Type B pancreatic cell (in vitro differentiated cells): ENCODE measurements at regions not wholly inside any gene's neighbourhood (a gene's known extent, or its start where the extent isn't known, plus 50 kb on each side); places are given as distances from the start of the nearest gene placed in this dataset.
A peak's percentile ranks its signal among the peaks of the same experiment; 100 is the strongest.

ENCODE experiments used
- DNase-seq: peaks from one replicate; pipeline ENCODE4 v3.0.0; 2021; ENCODE audit warnings: mixed read lengths; ENCODE audit not compliant: unreplicated experiment; ENCODE audit errors: extremely low spot score
- H3K27ac Mint-ChIP-seq: 2 replicates; pipeline ENCODE4 v1.8.0; 2021; ENCODE audit warnings: mild to moderate bottlenecking, mixed read lengths
- H3K27me3 Mint-ChIP-seq: 2 replicates; pipeline ENCODE4 v1.8.0; 2021; ENCODE audit warnings: mixed read lengths
- H3K36me3 Mint-ChIP-seq: 2 replicates; pipeline ENCODE4 v1.8.0; 2021; ENCODE audit warnings: mixed read lengths
- H3K4me1 Mint-ChIP-seq: one replicate; pipeline ENCODE4 v1.8.0; 2021; ENCODE audit warnings: mixed read lengths; ENCODE audit not compliant: unreplicated experiment
- H3K4me3 Mint-ChIP-seq: 2 replicates; pipeline ENCODE4 v1.8.0; 2021; ENCODE audit warnings: mild to moderate bottlenecking, mixed read lengths
- H3K9me3 Mint-ChIP-seq: 2 replicates; pipeline ENCODE4 v1.8.0; 2021; ENCODE audit warnings: mixed read lengths
- CTCF ChIP-seq: fragments of 200-600 bp; sonication (generic); conservative IDR thresholded peaks from 2 replicates; pipeline ENCODE4 v1.5.0; 2021; ENCODE audit warnings: antibody characterized with exemption, mild to moderate bottlenecking

- H3K27ac Mint-ChIP-seq = no peak overlapping the region
Measured at GRCh38 chr10:4214908-4215307, 429.9 kb upstream of the KLF6 start.

GRCh38 chr10:4213441-4213840 is 428.4 kb upstream of the KLF6 start:
- peaks cover 10% of the 10 kb centered on the region for H3K9me3 Mint-ChIP-seq
- H3K27me3 Mint-ChIP-seq = no peaks in the 10 kb centered on the region
- no peak for DNase-seq
- no peak overlapping the region for H3K4me3 Mint-ChIP-seq
- no peaks in the 10 kb centered on the region for H3K36me3 Mint-ChIP-seq
- no peak for TF ChIP-seq CTCF
- peaks cover 15% of the 10 kb centered on the region for H3K4me1 Mint-ChIP-seq
- no peak overlapping the region for H3K27ac Mint-ChIP-seq

More at GRCh38 chr10:4214908-4215307, 429.9 kb upstream of the KLF6 start:
- Mint-ChIP-seq H3K9me3 (peaks cover 10% of the 10 kb centered on the region), H3K4me1 (peaks cover 15% of the 10 kb centered on the region), H3K27me3 (peaks cover 5% of the 10 kb centered on the region), H3K4me3 (no peak overlapping the region), H3K36me3 (no peaks in the 10 kb centered on the region)
- DNase-seq = no peak
- no peak for TF ChIP-seq CTCF

GRCh38 chr10:4212111-4212630 is 427.2 kb upstream of the KLF6 start:
- peaks cover 10% of the 10 kb centered on the region for H3K4me1 Mint-ChIP-seq
- peaks cover 4% of the 10 kb centered on the region for H3K27me3 Mint-ChIP-seq

GRCh38 chr10:4208499-4208898 is 423.5 kb upstream of the KLF6 start:
- Mint-ChIP-seq H3K36me3 (peaks cover 4% of the 10 kb centered on the region), H3K27ac (no peak overlapping the region), H3K4me1 (peaks cover 9% of the 10 kb centered on the region), H3K27me3 (peaks cover 4% of the 10 kb centered on the region), H3K9me3 (peaks cover 17% of the 10 kb centered on the region), H3K4me3 (no peak overlapping the region)
- DNase-seq = no peak
- no peak for TF ChIP-seq CTCF

More at GRCh38 chr10:4212111-4212630, 427.2 kb upstream of the KLF6 start:
- Mint-ChIP-seq H3K36me3 (peaks cover 4% of the 10 kb centered on the region), H3K27ac (peak overlapping the region; percentile 84), H3K4me3 (no peak overlapping the region), H3K9me3 (peaks cover 10% of the 10 kb centered on the region)
- TF ChIP-seq CTCF = no peak
- no peak for DNase-seq

GRCh38 chr10:4205113-4205512 is 420.1 kb upstream of the KLF6 start:
- Mint-ChIP-seq H3K4me3 (no peak overlapping the region), H3K27me3 (peaks cover 4% of the 10 kb centered on the region), H3K36me3 (peaks cover 4% of the 10 kb centered on the region), H3K9me3 (peaks cover 10% of the 10 kb centered on the region), H3K4me1 (peaks cover 26% of the 10 kb centered on the region), H3K27ac (peak overlapping the region; percentile 12)
- no peak for DNase-seq
- no peak for TF ChIP-seq CTCF

GRCh38 chr10:4202938-4203337 is 417.9 kb upstream of the KLF6 start:
- Mint-ChIP-seq H3K27me3 (peaks cover 2% of the 10 kb centered on the region), H3K4me3 (no peak overlapping the region), H3K27ac (peak overlapping the region; percentile 27), H3K36me3 (peaks cover 3% of the 10 kb centered on the region), H3K4me1 (peaks cover 30% of the 10 kb centered on the region), H3K9me3 (peaks cover 7% of the 10 kb centered on the region)
- no peak for TF ChIP-seq CTCF
- no peak for DNase-seq
